ENCODE measurements at regions not wholly inside any gene's neighbourhood (a gene's known extent, or its start where the extent isn't known, plus 50 kb on each side); places are given as distances from the start of the nearest gene placed in this dataset.

- intact Hi-C loops (cut with micrococcal nuclease; ENCODE audit: unreplicated experiment): no loop called here
- no peaks in the 10 kb centered on the region for H3K36me3 Mint-ChIP-seq (ENCODE audit: insufficient read depth, unreplicated experiment)
- CTCF ChIA-PET: no interaction called here
- no peaks in the 10 kb centered on the region for H3K4me1 Mint-ChIP-seq (ENCODE audit: low read depth, unreplicated experiment)
- H3K27me3 Mint-ChIP-seq (ENCODE audit: unreplicated experiment): no peaks in the 10 kb centered on the region
- DNase-seq: no peak
- H3K9me3 Mint-ChIP-seq (ENCODE audit: low read depth, unreplicated experiment): peaks cover 28% of the 10 kb centered on the region
- no peak for TF ChIP-seq CTCF (IDR thresholded peaks at IDR 0.05; ENCODE audit: unreplicated experiment)
- H3K4me3 Mint-ChIP-seq (ENCODE audit: low read depth, unreplicated experiment): no peak overlapping the region
- no TSS peak for BruUV-seq (replicated peaks)
- H3K27ac Mint-ChIP-seq (ENCODE audit: unreplicated experiment): no peak overlapping the region
Measured at GRCh38 chr17:70296456-70296855, 127.1 kb downstream of the KCNJ2 start.

DNA sequence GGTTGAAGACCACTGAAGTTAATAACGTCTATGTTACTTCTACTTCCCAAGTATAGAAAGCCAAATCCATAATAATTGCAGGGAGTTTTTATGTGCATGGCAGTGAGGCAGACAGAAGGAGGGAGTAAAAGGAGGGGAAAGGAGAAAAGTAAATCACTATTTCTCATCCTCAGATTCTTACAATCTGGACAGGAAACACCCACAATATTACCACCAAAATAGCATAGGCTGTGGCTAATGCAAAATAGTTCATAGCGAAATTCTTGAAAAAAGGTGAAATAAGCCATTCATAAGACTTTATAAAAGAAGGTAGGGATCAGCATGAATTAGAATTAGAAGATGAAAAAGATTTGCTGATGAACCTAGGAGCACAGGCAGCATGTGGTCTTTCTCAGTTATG lies 128.1 kb downstream of the KCNJ2 start:
- H3K36me3 Mint-ChIP-seq (ENCODE audit: insufficient read depth, unreplicated experiment): no peaks in the 10 kb centered on the region
- no TSS peak for BruUV-seq (replicated peaks)
- H3K27ac Mint-ChIP-seq (ENCODE audit: unreplicated experiment): no peak overlapping the region
- peaks cover 23% of the 10 kb centered on the region for H3K9me3 Mint-ChIP-seq (ENCODE audit: low read depth, unreplicated experiment)
- no peaks in the 10 kb centered on the region for H3K27me3 Mint-ChIP-seq (ENCODE audit: unreplicated experiment)
- intact Hi-C loops (cut with micrococcal nuclease; ENCODE audit: unreplicated experiment): no loop called here
- H3K4me1 Mint-ChIP-seq (ENCODE audit: low read depth, unreplicated experiment): no peaks in the 10 kb centered on the region
- CTCF ChIA-PET: no interaction called here
- no peak overlapping the region for H3K4me3 Mint-ChIP-seq (ENCODE audit: low read depth, unreplicated experiment)
- TF ChIP-seq CTCF (IDR thresholded peaks at IDR 0.05; ENCODE audit: unreplicated experiment): no peak
- DNase-seq: no peak

DNA sequence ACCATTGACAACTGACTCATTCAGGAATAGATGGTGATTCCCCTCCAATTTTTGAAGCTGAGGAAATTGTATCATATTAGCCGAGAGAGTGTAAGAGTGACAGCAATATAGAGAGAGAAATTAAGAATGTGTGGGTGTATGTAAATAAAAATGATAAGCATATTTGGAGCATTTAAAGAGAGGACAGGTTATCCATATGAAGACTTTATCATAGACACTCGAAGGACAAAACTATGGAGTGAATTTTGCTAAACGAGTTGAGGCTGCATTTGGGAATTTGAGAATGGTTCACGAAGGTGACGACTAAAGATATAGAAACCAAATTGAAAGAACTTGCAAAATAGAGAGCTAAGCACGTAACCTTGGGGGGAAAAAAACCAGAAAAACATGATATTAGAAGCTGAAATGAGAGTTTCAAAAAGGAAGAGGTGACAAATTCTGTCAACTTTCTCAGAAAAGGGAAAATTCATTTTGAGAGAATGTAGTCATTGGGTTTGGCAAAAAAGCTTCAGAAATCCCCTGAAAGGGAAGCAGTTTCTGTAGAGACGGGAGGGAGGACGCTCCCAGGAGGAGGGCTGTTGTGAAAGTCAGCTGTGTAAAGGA lies 129.7 kb downstream of the KCNJ2 start:
- CTCF ChIA-PET: no interaction called here
- H3K27ac Mint-ChIP-seq (ENCODE audit: unreplicated experiment): no peak overlapping the region
- H3K4me3 Mint-ChIP-seq (ENCODE audit: low read depth, unreplicated experiment): no peak overlapping the region
- no peak for DNase-seq
- H3K27me3 Mint-ChIP-seq (ENCODE audit: unreplicated experiment): no peaks in the 10 kb centered on the region
- no TSS peak for BruUV-seq (replicated peaks)
- no peak for TF ChIP-seq CTCF (IDR thresholded peaks at IDR 0.05; ENCODE audit: unreplicated experiment)
- intact Hi-C loops (cut with micrococcal nuclease; ENCODE audit: unreplicated experiment): no loop called here
- H3K4me1 Mint-ChIP-seq (ENCODE audit: low read depth, unreplicated experiment): no peaks in the 10 kb centered on the region
- peaks cover 25% of the 10 kb centered on the region for H3K9me3 Mint-ChIP-seq (ENCODE audit: low read depth, unreplicated experiment)
- no peaks in the 10 kb centered on the region for H3K36me3 Mint-ChIP-seq (ENCODE audit: insufficient read depth, unreplicated experiment)

GRCh38 chr17:70307430-70308225 lies 138.3 kb downstream of the KCNJ2 start:
- BruUV-seq (replicated peaks): no TSS peak

More at GRCh38 chr17:70307430-70308225, 138.3 kb downstream of the KCNJ2 start:
- TF ChIP-seq CTCF (IDR thresholded peaks at IDR 0.05; ENCODE audit: unreplicated experiment): no peak
- Mint-ChIP-seq H3K27me3 (ENCODE audit: unreplicated experiment) (no peaks in the 10 kb centered on the region), H3K9me3 (ENCODE audit: low read depth, unreplicated experiment) (peaks cover 12% of the 10 kb centered on the region), H3K27ac (ENCODE audit: unreplicated experiment) (no peak overlapping the region), H3K36me3 (ENCODE audit: insufficient read depth, unreplicated experiment) (no peaks in the 10 kb centered on the region), H3K4me1 (ENCODE audit: low read depth, unreplicated experiment) (no peaks in the 10 kb centered on the region), H3K4me3 (ENCODE audit: low read depth, unreplicated experiment) (no peak overlapping the region)
- CTCF ChIA-PET: no interaction called here
- intact Hi-C loops (cut with micrococcal nuclease; ENCODE audit: unreplicated experiment): no loop called here
- DNase-seq: no peak
